Psoas muscle (tissue), 7 donors: ENCODE measurements at regions not wholly inside any gene's neighbourhood (a gene's known extent, or its start where the extent isn't known, plus 50 kb on each side); places are given as distances from the start of the nearest gene placed in this dataset.
"Not testable (repeated sequence)": the region's sequence is repeated elsewhere in the genome, so short reads cannot be mapped to it uniquely, and the experiment has no call there.

Experiments
- ATAC-seq, 4 donors: fragments of 200-7000 bp; cut with Tn5 transposase; one replicate each; pipeline ENCODE4 v1.9.1; 2020; ENCODE audit warnings: moderate library complexity in 3 of 4, mild to moderate bottlenecking in 2 of 4
- DNase-seq, 2 donors: peaks; one replicate each; pipeline ENCODE4 v3.0.0-alpha.2; 2020
- H3K27ac ChIP-seq: fragments of 200-600 bp; one replicate; pipeline ENCODE4 v1.8.0; 2022
- H3K27me3 ChIP-seq, 3 donors: fragments of 200-600 bp in 1 of 3; one replicate each; pipeline versions ENCODE4 v1.6.1 to v1.8.0; 2013 to 2022; ENCODE audit warnings: low read length in 2 of 3, mild to moderate bottlenecking in 2 of 3, moderate library complexity in 1 of 3; ENCODE audit not compliant: insufficient read depth in 3 of 3
- H3K36me3 ChIP-seq, 2 donors: fragments of 200-600 bp in 1 of 2; one replicate each; pipeline versions ENCODE4 v1.6.1 to v1.8.0; 2013 to 2022; ENCODE audit warnings: low read depth in 1 of 2, mild to moderate bottlenecking in 1 of 2, moderate library complexity in 1 of 2; ENCODE audit not compliant: insufficient read depth in 1 of 2
- H3K4me1 ChIP-seq: fragments of 200-600 bp; one replicate; pipeline ENCODE4 v1.8.0; 2022
- H3K4me3 ChIP-seq: fragments of 200-600 bp; one replicate; pipeline ENCODE4 v1.8.0; 2022; ENCODE audit warnings: mild to moderate bottlenecking
- H3K9me3 ChIP-seq: fragments of 200-600 bp; one replicate; pipeline ENCODE4 v1.8.0; 2022
- CTCF ChIP-seq: fragments of 200-600 bp; IDR thresholded peaks from one replicate; pipeline ENCODE4 v1.8.0; 2022; ENCODE audit warnings: antibody characterized with exemption
- WGBS, 3 donors: extraction: QIAGEN DNeasy Blood & Tissue Kit; methylation state at CpG; one replicate each; pipeline versions ENCODE4 v1.1.6 to v1.1.7; 2013; 5-methylcytosine and 5-hydroxymethylcytosine counted together
- intact Hi-C, 2 donors: fragments of 100-400 bp; cut with DNase I; formaldehyde crosslinking; loops; one replicate each; pipeline versions ENCODE4 v1.11.0 to v1.14.2; 2022
- donor health status: healthy with polysubstance abuse.
- donor health status: DM: no; HTN: no; CAD: no; lungs with moderate emphysema.
- donor health status: Bipolar disorder and iron deficiency.
- donor health status: healthy.
- donor health status: DM: yes; HTN: yes; CAD: no.
- donor health status: DM: no; HTN: no; CAD: no.
- donor health status: DM: yes; HTN: yes; CAD: no.

- 63 to 69% (median 67%) methylated on average over 2 of the region's 2 CpGs for WGBS, 3 donors
- Histone ChIP-seq H3K27ac (no peak overlapping the region), H3K4me1 (no peaks in the 10 kb centered on the region), H3K9me3 (no peaks in the 10 kb centered on the region), H3K27me3 (no peaks in the 10 kb centered on the region), H3K4me3 (no peak overlapping the region), H3K36me3 (no peaks in the 10 kb centered on the region)
- no peak for DNase-seq
- TF ChIP-seq CTCF, result no peak
- intact Hi-C loops, result no loop called here
- no peak for ATAC-seq
Measured at GRCh38 chr2:77746780-77747179, 224.6 kb upstream of the LRRTM4 start.

GRCh38 chr2:77753710-77754345, 231.7 kb upstream of the LRRTM4 start:
- ATAC-seq, H3K27me3 ChIP-seq, DNase-seq, H3K4me1 ChIP-seq, H3K36me3 ChIP-seq, H3K27ac ChIP-seq, H3K9me3 ChIP-seq, intact Hi-C loops, H3K4me3 ChIP-seq: not testable (repeated sequence)
- 83 to 95% (median 85%) methylated on average over 26 to 30 of the region's 30 CpGs for WGBS, 3 donors

- no peaks in the 10 kb centered on the region for H3K36me3 ChIP-seq
- no peaks in the 10 kb centered on the region for H3K27me3 ChIP-seq
- 76 to 87% (median 84%) methylated on average over 7 to 8 of the region's 8 CpGs for WGBS, 3 donors
- DNase-seq, result no peak
- TF ChIP-seq CTCF, result no peak
- H3K9me3 ChIP-seq, result no peaks in the 10 kb centered on the region
- no peak overlapping the region for H3K27ac ChIP-seq
- ATAC-seq, result no peak
- H3K4me3 ChIP-seq, result no peak overlapping the region
- intact Hi-C loops, result no loop called here
- no peaks in the 10 kb centered on the region for H3K4me1 ChIP-seq
Measured at GRCh38 chr2:77767388-77768076, 245.4 kb upstream of the LRRTM4 start.

- ATAC-seq, result no peak
- no peak for TF ChIP-seq CTCF
- no peak for DNase-seq
- Histone ChIP-seq H3K4me3 (no peak overlapping the region), H3K4me1 (no peaks in the 10 kb centered on the region), H3K27ac (no peak overlapping the region), H3K27me3 (no peaks in the 10 kb centered on the region), H3K9me3 (no peaks in the 10 kb centered on the region), H3K36me3 (no peaks in the 10 kb centered on the region)
- intact Hi-C loops, result no loop called here
- 60 to 86% (median 67%) methylated on average over 3 of the region's 3 CpGs for WGBS, 3 donors
Measured at GRCh38 chr2:77768508-77768907, 246.3 kb upstream of the LRRTM4 start.

GRCh38 chr2:77778917-77779316, 256.7 kb upstream of the LRRTM4 start:
- intact Hi-C loops, result no loop called here
- ATAC-seq, result no peak
- no peaks in the 10 kb centered on the region for H3K27me3 ChIP-seq

GRCh38 chr2:77793500-77793899, 271.3 kb upstream of the LRRTM4 start:
- ATAC-seq, H3K4me3 ChIP-seq, H3K36me3 ChIP-seq, intact Hi-C loops, DNase-seq, H3K9me3 ChIP-seq, H3K4me1 ChIP-seq, H3K27ac ChIP-seq, H3K27me3 ChIP-seq: not testable (repeated sequence)
- 98 to 100% (median 99%) methylated on average over 2 of the region's 2 CpGs for WGBS, 3 donors

More at GRCh38 chr2:77778917-77779316, 256.7 kb upstream of the LRRTM4 start:
- H3K36me3 ChIP-seq, result no peaks in the 10 kb centered on the region
- no peak for TF ChIP-seq CTCF
- no peaks in the 10 kb centered on the region for H3K9me3 ChIP-seq
- no peaks in the 10 kb centered on the region for H3K4me1 ChIP-seq
- H3K27ac ChIP-seq, result no peak overlapping the region
- H3K4me3 ChIP-seq, result no peak overlapping the region
- no peak for DNase-seq
